ENCODE measurements at regions not wholly inside any gene's neighbourhood (a gene's known extent, or its start where the extent isn't known, plus 50 kb on each side); places are given as distances from the start of the nearest gene placed in this dataset.

DNA sequence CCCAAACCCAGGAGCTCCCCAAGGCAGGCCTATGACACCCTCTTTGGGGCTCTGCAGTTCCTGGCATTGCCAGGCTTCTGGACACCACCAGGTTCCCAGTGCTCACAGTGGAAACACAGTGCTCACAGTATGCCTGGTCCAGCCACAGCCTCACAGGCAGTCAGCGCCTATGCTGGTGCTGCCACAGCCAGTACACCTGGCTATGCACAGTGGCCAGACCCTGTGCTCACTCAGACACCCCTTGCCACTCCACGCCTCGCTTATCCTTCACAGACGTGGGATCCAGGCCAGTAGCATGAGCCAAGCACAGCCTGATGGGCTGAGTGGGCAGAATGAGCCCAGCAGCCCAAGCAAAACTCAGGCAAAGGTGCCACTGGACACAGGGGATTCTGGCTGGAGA, 579.2 kb upstream of the ADGRL2 start:
- H3K27ac ChIP-seq (ENCODE audit: low read depth in 1 of 2, low read length in 1 of 2) = no peak overlapping the region
- no peak overlapping the region for H3K4me3 ChIP-seq
- 96 to 99% methylated on average over 4 of the region's 4 CpGs for WGBS, 2 donors
- TF ChIP-seq, protein P1, sequence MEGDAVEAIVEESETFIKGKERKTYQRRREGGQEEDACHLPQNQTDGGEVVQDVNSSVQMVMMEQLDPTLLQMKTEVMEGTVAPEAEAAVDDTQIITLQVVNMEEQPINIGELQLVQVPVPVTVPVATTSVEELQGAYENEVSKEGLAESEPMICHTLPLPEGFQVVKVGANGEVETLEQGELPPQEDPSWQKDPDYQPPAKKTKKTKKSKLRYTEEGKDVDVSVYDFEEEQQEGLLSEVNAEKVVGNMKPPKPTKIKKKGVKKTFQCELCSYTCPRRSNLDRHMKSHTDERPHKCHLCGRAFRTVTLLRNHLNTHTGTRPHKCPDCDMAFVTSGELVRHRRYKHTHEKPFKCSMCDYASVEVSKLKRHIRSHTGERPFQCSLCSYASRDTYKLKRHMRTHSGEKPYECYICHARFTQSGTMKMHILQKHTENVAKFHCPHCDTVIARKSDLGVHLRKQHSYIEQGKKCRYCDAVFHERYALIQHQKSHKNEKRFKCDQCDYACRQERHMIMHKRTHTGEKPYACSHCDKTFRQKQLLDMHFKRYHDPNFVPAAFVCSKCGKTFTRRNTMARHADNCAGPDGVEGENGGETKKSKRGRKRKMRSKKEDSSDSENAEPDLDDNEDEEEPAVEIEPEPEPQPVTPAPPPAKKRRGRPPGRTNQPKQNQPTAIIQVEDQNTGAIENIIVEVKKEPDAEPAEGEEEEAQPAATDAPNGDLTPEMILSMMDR (IDR thresholded peaks at IDR 0.05; ENCODE audit: control extremely low read depth, extremely low read depth) = no peak
- no peak for DNase-seq
- H3K9ac ChIP-seq (ENCODE audit: insufficient read depth in 1 of 2, low read length in 2 of 2) = no peak overlapping the region
- H3K9me3 ChIP-seq (ENCODE audit: control insufficient read depth in 4 of 4, insufficient read depth in 3 of 4, low read length in 3 of 4) = peaks cover 0 to 7% (median 0%) of the 10 kb centered on the region in 4 donors
- H3K27me3 ChIP-seq (ENCODE audit: control insufficient read depth in 3 of 3, insufficient read depth in 3 of 3, low read length in 2 of 3) = no peaks in the 10 kb centered on the region
- peaks cover 0 to 2% (median 0%) of the 10 kb centered on the region in 5 donors for H3K4me1 ChIP-seq (ENCODE audit: control insufficient read depth in 5 of 5, insufficient read depth in 5 of 5, low read length in 5 of 5)
- ATAC-seq (ENCODE audit: insufficient read depth, low FRiP score) = no peak
- H3K36me3 ChIP-seq (ENCODE audit: control insufficient read depth in 4 of 4, insufficient read depth in 4 of 4, low read length in 4 of 4) = no peaks in the 10 kb centered on the region

DNA sequence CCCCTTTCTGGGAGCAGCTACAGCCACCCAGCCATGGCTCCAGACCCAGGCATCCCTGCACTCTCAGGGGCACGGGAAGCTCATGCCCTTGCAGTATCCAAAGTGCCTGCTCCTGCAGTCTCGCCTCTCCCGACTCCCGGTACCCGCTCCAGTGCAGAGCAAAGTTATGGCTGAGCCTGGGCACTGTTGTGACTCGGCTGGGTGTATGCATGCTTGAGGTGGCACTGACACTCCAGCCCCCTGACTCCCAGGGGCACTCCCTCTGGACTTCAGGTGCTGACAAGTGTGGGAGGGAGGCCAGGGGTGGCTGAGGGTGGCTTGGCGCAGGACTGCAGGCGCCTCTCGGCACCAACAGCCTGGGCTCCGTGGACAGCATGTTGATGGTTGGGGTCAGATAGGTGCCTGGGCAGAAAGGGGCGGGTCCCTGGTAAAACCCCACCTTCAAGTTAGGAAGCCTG, 580.1 kb upstream of the ADGRL2 start:
- Histone ChIP-seq H3K9me3 (ENCODE audit: control insufficient read depth in 4 of 4, insufficient read depth in 3 of 4, low read length in 3 of 4) (peaks cover 0 to 7% (median 0%) of the 10 kb centered on the region in 4 donors), H3K27me3 (ENCODE audit: control insufficient read depth in 3 of 3, insufficient read depth in 3 of 3, low read length in 2 of 3) (no peaks in the 10 kb centered on the region), H3K36me3 (ENCODE audit: control insufficient read depth in 4 of 4, insufficient read depth in 4 of 4, low read length in 4 of 4) (no peaks in the 10 kb centered on the region), H3K27ac (ENCODE audit: low read depth in 1 of 2, low read length in 1 of 2) (no peak overlapping the region), H3K4me1 (ENCODE audit: control insufficient read depth in 5 of 5, insufficient read depth in 5 of 5, low read length in 5 of 5) (no peaks in the 10 kb centered on the region), H3K4me3 (no peak overlapping the region), H3K9ac (ENCODE audit: insufficient read depth in 1 of 2, low read length in 2 of 2) (no peak overlapping the region)
- ATAC-seq (ENCODE audit: insufficient read depth, low FRiP score) (no peak), DNase-seq (no peak)
- 96 to 97% methylated on average over 11 of the region's 11 CpGs for whole genome bisulfite sequencing, 2 donors
- TF ChIP-seq, protein P1 (IDR thresholded peaks at IDR 0.05; ENCODE audit: control extremely low read depth, extremely low read depth) = no peak

GRCh38 chr1:81217058-81217457, 583.7 kb upstream of the ADGRL2 start:
- TF ChIP-seq, protein P1 (IDR thresholded peaks at IDR 0.05; ENCODE audit: control extremely low read depth, extremely low read depth) = no peak
- no peaks in the 10 kb centered on the region for H3K27me3 ChIP-seq (ENCODE audit: control insufficient read depth in 3 of 3, insufficient read depth in 3 of 3, low read length in 2 of 3)
- peaks cover 0 to 7% (median 0%) of the 10 kb centered on the region in 4 donors for H3K9me3 ChIP-seq (ENCODE audit: control insufficient read depth in 4 of 4, insufficient read depth in 3 of 4, low read length in 3 of 4)
- H3K9ac ChIP-seq (ENCODE audit: insufficient read depth in 1 of 2, low read length in 2 of 2) = no peak overlapping the region
- no peaks in the 10 kb centered on the region for H3K4me1 ChIP-seq (ENCODE audit: control insufficient read depth in 5 of 5, insufficient read depth in 5 of 5, low read length in 5 of 5)
- ATAC-seq (ENCODE audit: insufficient read depth, low FRiP score) = no peak
- DNase-seq = no peak
- no peaks in the 10 kb centered on the region for H3K36me3 ChIP-seq (ENCODE audit: control insufficient read depth in 4 of 4, insufficient read depth in 4 of 4, low read length in 4 of 4)
- WGBS, 2 donors = 85 to 90% methylated on average over 1 of the region's 1 CpG
- no peak overlapping the region for H3K4me3 ChIP-seq
- no peak overlapping the region for H3K27ac ChIP-seq (ENCODE audit: low read depth in 1 of 2, low read length in 1 of 2)

DNA sequence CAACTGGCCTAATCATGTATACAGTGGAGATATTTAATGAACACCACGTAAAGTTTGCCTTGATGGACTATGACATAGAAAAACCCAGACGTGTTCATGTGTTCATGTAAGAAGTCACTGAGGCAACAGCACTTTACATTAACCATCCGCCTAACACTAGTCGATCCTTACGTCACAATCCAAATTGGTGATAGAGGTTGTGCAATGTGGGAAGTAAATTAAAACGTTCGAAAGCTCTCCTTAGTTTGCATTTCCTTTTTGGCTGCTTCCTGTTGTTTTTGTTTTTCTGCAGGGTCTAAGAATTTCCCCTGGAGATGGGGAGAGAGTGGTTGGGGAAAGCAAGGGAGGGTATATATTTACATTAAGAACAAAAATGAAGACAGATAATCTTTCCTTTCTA, 587.5 kb upstream of the ADGRL2 start:
- H3K27me3 ChIP-seq (ENCODE audit: control insufficient read depth in 3 of 3, insufficient read depth in 3 of 3, low read length in 2 of 3) = no peaks in the 10 kb centered on the region
- H3K36me3 ChIP-seq (ENCODE audit: control insufficient read depth in 4 of 4, insufficient read depth in 4 of 4, low read length in 4 of 4) = no peaks in the 10 kb centered on the region
- ATAC-seq (ENCODE audit: insufficient read depth, low FRiP score) (no peak), DNase-seq (peak in 1 of 3 donors; percentile 36)
- no peak overlapping the region for H3K9ac ChIP-seq (ENCODE audit: insufficient read depth in 1 of 2, low read length in 2 of 2)
- H3K27ac ChIP-seq (ENCODE audit: low read depth in 1 of 2, low read length in 1 of 2) = no peak overlapping the region
- H3K9me3 ChIP-seq (ENCODE audit: control insufficient read depth in 4 of 4, insufficient read depth in 3 of 4, low read length in 3 of 4) = no peaks in the 10 kb centered on the region
- TF ChIP-seq, protein P1 (IDR thresholded peaks at IDR 0.05; ENCODE audit: control extremely low read depth, extremely low read depth) = no peak
- 29 to 58% methylated on average over 7 of the region's 7 CpGs for WGBS, 2 donors
- no peak overlapping the region for H3K4me3 ChIP-seq
- H3K4me1 ChIP-seq (ENCODE audit: control insufficient read depth in 5 of 5, insufficient read depth in 5 of 5, low read length in 5 of 5) = no peaks in the 10 kb centered on the region

All from lung (tissue), 11 donors.